Astrocyte of the cerebellum (primary cell): ENCODE measurements at regions not wholly inside any gene's neighbourhood (a gene's known extent, or its start where the extent isn't known, plus 50 kb on each side); places are given as distances from the start of the nearest gene placed in this dataset.

Source experiments
- DNase-seq: peaks from one replicate; pipeline ENCODE4 v3.0.0-alpha.2; 2011; ENCODE audit warnings: low read depth
- H3K4me3 ChIP-seq: 2 replicates; pipeline ENCODE4 v1.5.1; 2011; ENCODE audit warnings: mild to moderate bottlenecking, low read depth, low read length, moderate library complexity
- CTCF ChIP-seq: IDR thresholded peaks from 2 replicates; pipeline ENCODE4 v1.5.1; 2012; ENCODE audit warnings: low read length, low read depth, moderate library complexity, mild to moderate bottlenecking; ENCODE audit errors: missing control alignments
- in situ Hi-C: cut with HindIII; loops from 2 replicates; pipeline ENCODE4 v1.10.0; 2017; ENCODE audit warnings: low sequenced_read_pairs

- H3K4me3 ChIP-seq = peak overlapping the region; percentile 45
- DNase-seq = no peak
- peak; percentile 66 for TF ChIP-seq CTCF
- in situ Hi-C loops = no loop called here
Measured at GRCh38 chr6:1554476-1555310, 55.0 kb upstream of the FOXC1 start.

GRCh38 chr6:1558388-1558787 lies 51.3 kb upstream of the FOXC1 start:
- in situ Hi-C loops = no loop called here

More at GRCh38 chr6:1558388-1558787, 51.3 kb upstream of the FOXC1 start:
- no peak for TF ChIP-seq CTCF
- no peak overlapping the region for H3K4me3 ChIP-seq
- DNase-seq = no peak
